Ammon's horn (tissue), 1 donor: ENCODE measurements at regions not wholly inside any gene's neighbourhood (a gene's known extent, or its start where the extent isn't known, plus 50 kb on each side); places are given as distances from the start of the nearest gene placed in this dataset.
A peak's percentile ranks its signal among the peaks of the same experiment; 100 is the strongest.

Experiments
- DNase-seq: peaks from one replicate; pipeline ENCODE4 v3.0.0-alpha.2; 2016; ENCODE audit warnings: low spot score

DNA sequence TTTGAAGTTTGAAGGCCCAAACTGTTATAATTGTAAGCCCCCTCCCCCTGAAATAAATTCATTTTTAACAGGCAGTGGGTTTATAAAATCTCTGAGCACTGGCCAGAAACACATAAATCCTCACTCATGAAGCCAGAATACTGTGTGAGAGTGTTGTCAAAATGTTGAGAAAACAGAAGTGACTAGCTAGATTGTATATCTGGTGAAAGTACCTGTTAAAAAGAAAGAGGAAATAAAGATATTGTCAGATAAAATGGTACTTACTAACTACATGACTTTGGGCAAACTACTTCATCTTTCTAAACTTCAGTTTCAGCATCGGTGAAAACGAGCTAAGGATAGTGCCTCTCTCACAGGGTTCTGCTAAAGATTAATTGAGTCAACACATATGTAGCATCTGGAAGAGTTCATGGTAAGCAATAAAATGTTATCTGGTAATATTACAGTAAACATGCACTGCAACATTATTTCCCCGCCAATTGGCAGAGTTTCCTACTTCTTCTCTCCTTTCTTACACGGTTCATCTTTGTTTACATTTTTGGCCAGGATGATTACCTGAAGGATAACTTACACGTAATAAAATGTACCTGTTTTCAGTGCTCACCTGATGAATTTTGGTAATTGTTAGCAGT, 202.5 kb upstream of the CHRM2 start:
- DNase-seq: no peak

- DNase-seq: no peak
These were observed 203.9 kb upstream of the CHRM2 start for GRCh38 chr7:136664537-136664936.

GRCh38 chr7:136657482-136657921, 210.9 kb upstream of the CHRM2 start:
- no peak for DNase-seq

DNA sequence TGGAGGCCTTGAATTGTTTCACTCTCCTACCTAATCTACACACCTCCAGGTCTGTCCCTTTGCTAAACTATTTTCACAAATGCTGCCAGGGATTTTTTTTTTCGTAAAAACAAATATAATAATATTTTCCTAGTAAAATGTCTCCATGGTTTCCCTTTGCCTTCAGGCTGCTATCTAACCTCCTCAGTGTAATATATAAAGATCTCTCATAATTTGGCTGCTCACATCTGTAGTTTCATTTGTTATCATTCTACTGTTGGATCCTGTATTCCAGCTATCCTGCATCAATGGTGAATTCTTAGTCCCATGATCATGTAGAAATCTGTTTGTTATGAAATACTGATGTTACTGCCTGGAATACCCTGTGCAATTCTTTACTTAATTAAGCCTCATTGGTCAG, 211.9 kb upstream of the CHRM2 start:
- DNase-seq: no peak

DNA sequence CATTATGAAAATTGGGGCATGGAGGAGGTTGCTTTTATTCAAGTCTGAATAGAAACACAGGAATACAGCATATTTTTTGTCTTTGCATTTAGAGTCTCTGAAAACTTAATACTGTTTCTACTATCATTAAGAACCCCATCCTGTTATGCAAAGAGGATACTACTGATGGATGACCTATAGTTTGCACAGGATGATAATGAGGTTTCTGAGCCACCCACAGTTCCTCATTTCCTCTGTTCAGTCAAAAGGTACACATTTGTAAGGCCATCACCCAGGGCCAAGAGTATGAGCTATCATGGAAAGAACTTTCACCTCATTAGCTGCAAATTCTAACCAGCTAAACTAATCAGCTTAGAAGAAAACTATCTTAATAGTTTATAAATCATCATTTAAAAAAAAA, 213.0 kb upstream of the CHRM2 start:
- no peak for DNase-seq

GRCh38 chr7:136654406-136654805, 214.0 kb upstream of the CHRM2 start:
- DNase-seq: no peak

DNA sequence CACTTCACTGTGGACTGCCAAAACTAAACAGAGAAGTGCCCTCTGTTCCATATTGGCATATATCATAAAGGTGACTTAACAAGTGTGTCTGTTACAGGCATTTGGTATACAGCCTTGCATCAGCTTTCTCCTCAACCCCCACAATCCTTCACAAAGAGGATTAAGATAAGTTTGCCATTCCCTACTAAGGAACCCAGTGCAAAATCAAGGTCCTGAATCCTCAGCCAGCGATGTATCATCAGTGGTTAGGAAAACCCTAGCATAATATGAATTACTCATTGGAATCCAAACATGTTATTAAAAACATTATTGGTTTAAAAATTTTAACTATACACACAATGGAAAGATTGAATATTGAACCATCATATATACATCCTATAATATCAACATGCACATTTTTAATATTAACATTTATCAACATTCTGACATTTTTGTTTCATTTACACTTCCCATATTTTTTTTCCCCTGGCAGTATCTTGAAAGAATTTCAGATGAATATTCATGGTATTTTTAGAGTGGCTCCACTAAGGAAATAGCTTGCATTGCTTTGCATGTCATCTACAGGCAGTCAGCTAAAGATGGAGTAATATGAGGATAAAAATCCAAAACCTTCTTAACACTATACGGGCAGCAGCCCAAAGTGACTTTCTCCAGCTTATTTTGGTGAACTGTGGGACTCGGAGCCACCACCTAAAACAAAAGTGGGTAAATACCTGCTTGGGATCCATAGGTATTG, 215.6 kb upstream of the CHRM2 start:
- DNase-seq: no peak

- peak; percentile 4 for DNase-seq
These were observed 227.5 kb upstream of the CHRM2 start for GRCh38 chr7:136640977-136641376.

DNA sequence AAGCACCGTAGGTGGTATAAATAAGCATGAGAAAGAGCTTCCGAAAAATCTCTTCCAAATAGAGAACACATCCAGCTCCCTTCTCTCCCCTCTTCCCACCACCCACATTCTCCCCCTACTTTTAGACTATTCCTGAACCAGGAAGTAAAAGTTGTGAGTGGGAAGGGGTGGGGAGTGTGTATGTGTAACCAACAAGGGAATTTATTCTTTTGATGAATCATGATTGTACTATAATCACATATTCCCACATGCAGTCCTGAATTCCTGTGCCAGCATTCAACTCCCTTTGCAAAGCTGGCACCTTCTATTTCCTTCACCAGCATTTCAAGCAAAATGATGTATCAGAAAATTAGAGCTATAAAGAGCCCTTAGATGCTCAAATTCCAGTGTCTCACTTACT, 230.6 kb upstream of the CHRM2 start:
- DNase-seq: peak; percentile 35

GRCh38 chr7:136635751-136636150, 232.7 kb upstream of the CHRM2 start:
- no peak for DNase-seq

DNA sequence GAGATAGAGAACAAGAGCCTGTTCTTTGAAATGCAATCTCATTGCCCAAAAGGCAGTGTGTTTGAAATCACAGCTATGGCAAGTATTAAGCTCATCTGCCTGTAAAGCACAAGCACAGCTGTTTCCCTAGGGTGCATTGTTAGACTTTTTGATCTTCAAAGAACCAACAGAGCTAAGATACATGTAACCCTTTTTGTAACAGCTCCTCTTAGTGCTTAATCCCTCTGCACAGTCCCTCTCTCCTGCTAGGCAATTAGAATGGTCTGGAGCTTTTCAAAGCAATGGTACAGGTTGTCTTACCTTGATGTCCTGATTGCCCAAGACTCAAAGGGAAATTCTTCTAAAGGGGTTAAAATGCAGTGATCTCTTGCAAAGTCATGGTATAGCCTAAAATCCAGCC, 249.6 kb upstream of the CHRM2 start:
- DNase-seq: no peak

DNA sequence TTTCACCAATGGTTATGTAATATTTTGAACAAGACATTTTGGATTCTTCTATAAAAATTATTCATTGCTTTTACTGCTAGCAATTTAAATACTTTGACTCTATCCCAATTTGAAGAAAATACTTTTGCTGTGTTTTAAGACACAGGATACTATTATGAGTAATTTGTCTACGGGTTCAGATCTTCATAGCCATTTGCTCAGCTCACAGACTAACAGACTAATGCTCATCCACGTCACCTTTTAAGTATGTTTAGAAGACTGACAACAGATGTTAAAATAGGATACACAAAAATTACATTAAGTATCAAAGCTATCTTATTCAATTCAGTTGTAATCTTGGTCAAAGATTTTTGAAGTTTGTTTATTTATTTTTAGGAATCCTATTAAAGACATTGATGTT, 251.3 kb upstream of the CHRM2 start:
- no peak for DNase-seq

GRCh38 chr7:136605532-136606329, 262.7 kb upstream of the CHRM2 start:
- no peak for DNase-seq

DNA sequence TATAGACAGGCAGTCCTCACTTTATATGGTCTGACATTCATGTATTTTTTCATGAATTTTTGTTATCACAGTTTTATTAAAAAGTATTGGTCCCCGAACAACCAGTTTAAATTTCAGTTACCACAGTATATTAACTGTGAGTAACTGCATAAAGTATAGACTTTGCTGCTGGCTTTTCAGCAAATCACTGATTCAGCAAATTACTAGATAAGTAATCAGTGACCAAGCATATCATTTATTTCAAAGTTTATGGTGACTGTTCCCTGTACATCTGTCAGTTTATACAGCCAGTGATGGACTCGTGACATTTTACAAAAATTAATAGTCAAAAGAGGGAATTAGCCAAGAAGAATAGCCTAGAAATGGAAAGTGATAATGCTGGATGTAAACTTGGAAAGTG, 266.7 kb upstream of the CHRM2 start:
- no peak for DNase-seq

DNA sequence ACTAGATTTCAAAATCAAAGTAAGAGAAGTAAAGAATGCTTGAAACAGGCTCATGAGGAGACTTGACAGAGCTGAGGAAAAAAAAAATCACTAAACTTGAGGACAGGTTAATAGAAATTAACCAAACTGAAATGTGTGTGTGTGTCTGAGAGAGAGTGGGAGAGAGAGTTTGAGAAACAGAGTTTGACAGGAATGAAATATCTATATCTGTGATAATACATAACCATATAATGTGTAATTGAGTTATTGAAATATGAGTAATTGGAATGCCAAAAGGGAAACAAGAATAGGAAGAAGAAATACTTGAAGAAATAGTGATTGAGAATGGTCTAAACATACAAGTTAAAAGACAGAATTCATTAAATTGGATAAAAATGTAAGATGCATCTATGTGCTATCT, 268.0 kb upstream of the CHRM2 start:
- no peak for DNase-seq

DNA sequence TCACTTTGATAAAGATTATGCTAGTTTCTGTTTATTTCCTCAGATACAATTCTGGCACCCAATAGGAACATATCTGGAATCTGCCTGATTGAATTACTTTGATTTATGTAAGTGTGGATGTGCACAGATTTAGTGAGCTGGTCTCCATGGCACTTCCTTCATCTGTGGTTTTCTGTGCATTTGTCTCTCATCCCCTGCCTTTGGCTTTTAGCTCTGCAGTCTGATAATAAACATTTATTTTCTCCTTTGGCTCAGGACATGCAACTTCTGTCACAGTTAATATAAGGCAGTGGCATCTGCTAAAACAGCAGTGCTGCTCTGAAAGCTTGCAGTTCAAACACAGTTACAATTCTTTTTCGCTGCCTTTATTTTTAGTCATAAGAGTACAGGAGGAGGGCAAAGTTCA, 273.7 kb upstream of the CHRM2 start:
- peak; percentile 27 for DNase-seq

DNA sequence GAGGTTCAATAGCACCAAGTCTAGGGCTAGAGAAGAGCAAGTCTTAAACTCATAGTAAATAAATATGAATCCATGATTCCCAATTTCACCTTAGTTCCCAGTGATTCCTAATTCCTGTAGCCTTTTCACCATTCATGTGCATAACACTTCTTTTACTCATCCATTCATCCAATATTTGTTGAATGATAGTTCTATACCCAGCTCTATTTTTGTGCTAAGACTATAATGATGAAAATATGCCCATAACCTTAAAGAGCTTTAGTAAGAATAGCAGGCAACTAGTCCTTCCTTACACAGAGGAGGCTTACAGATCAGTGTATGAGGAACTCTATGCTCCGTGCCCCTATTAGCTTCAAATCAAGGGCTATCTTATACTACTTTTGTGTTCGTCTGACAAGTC, 280.2 kb upstream of the CHRM2 start:
- no peak for DNase-seq

GRCh38 chr7:136585954-136586670, 282.3 kb upstream of the CHRM2 start:
- DNase-seq: no peak

DNA sequence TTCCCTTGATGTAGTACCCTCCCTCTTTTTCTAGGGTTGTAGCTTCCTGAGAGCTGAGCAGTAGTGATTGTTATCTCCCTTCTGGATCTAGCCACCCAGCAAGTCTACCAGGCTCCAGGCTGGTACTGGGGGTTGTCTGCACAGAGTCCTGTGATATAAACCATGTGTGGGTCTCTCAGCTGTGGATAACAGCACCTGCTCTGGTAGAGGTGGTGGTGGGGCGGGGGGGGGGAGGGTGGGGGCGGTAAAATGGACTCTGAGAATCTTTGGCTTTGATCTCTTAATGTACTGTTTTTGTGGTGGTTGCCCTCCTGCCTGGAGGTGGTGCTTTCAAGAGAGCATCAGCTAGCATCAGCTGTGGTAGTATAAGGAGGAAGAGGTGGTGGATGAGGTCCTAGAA, 302.0 kb upstream of the CHRM2 start:
- DNase-seq: no peak

- no peak for DNase-seq
These were observed 312.5 kb upstream of the CHRM2 start for GRCh38 chr7:136555933-136556332.

GRCh38 chr7:136551618-136552017, 316.8 kb upstream of the CHRM2 start:
- DNase-seq: no peak

DNA sequence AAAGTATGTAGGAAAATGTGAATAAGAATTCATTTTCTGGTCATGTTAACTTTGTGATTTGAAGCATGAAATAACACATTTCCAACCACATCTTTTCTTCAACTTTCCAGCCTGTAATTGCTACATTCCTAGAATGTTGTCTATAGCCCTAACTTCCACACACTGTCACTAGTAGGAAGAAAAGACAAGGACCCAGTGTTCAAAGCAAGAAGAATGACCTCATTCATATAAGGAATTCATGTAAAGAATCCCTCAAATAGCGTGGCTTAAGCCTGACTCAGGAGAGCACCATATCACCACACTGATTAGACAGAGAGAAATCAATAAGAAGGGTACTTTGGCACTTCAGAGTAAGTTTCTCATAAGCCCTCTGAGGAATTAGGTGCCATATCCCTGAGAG, 318.7 kb upstream of the CHRM2 start:
- no peak for DNase-seq
